ENCODE measurements at regions not wholly inside any gene's neighbourhood (a gene's known extent, or its start where the extent isn't known, plus 50 kb on each side); places are given as distances from the start of the nearest gene placed in this dataset.

GRCh38 chr14:42565556-42565955, 958.9 kb downstream of the LRFN5 start:
- TF ChIP-seq CTCF (conservative IDR thresholded peaks at IDR 0.05) (no peak), ZFX (IDR thresholded peaks at IDR 0.05) (no peak)
